ENCODE measurements at regions not wholly inside any gene's neighbourhood (a gene's known extent, or its start where the extent isn't known, plus 50 kb on each side); places are given as distances from the start of the nearest gene placed in this dataset.

DNA sequence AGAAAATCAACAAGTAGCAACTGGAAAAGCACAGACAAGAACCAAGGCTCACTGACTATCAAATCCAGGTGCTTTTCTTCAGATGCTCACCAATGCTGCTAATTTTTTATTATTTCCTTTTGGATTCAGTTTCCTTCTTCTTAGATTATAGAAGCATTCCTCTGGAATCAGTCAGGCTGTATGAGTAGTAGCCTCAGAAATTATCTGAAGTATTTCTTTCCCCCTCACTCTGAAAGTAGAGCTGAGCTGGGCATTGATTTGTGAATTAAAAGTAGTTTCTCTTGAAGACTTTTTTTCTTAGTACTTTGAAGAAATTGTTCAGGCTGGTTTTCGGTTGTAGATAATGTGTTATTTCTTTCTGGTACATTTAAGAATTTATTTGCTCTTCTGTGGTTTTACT lies 273.7 kb downstream of the NOL4 start:
- peak; percentile 62 for DNase-seq

DNA sequence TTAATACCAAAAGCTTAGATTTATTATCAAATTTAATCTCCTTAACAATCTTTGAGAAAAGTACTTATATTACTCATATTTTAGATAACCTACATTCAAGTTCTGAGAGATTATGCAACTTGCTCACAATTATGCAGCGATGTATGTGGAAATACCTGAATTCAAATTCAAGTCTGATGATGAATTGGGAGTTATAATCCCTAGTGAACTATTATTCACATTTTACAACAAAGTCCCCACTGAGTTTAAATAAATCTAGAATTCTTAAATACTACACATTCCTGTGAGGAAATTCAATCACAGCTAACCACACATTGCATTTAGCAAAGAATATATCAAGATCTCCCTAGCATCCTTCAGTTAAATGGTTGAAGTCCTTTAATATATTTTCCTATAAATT lies 278.4 kb downstream of the NOL4 start:
- DNase-seq = peak; percentile 57

DNA sequence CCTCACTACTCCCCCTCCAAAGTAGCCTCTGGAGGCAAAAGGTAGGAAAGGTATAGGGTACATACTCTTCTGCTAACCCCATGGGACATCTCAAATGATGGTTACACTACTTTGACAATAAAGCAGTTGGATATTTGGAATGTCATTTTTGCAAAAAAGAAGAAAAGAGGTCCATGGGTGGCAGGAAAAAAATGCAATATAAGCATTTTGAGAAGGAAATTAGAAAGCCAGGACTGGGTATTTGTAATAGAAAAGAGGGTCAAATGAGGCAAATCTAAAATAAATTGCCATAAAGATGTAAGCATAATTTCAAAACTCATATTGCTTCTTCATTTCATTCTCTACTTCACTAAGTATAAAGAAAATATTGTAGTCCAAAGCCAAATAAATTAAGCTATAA lies 280.2 kb downstream of the NOL4 start:
- no peak for DNase-seq

DNA sequence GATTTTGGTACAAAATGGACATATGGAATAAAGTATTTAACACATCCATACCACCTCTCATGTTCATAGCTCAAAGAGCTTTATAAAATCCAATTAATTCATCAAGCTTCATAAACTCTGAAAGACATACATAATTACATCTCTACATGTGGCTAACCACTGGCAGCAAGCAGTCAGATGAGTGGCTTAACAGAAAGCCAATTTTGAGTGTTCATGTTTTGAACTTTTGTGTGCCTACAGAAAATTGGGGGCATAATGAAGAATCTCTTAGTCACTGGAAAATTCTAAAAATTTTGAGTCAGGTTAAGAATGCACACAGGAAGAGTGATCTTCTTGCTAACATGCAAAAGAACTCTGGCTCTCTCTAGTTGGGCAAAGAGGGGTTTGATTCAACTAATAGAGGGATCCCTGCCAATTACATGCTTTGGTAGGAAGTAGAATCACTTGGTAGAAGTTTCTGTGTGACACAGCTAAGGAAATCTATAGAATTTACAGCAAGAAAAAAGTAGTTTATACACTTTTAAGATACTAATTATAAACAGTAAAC lies 287.4 kb downstream of the NOL4 start:
- no peak for DNase-seq

DNA sequence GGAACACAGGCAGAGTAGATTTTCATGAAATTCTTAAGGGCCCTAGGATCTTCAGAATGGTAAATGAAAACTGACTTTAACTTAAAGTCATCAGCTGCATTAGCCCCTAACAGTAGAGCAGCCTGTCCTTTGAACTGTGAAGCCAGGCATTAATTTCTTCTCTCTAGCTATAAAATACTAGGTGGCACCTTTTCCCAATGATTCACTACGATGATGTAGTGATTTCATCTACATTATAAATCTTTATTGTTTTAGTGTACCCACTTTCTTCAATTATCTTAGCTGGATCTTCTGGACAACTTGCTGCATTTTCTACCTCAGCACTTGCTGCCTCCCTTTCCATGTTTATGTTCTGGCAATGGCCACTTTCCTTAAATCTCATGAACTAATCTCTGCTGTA lies 290.5 kb downstream of the NOL4 start:
- DNase-seq = no peak

DNA sequence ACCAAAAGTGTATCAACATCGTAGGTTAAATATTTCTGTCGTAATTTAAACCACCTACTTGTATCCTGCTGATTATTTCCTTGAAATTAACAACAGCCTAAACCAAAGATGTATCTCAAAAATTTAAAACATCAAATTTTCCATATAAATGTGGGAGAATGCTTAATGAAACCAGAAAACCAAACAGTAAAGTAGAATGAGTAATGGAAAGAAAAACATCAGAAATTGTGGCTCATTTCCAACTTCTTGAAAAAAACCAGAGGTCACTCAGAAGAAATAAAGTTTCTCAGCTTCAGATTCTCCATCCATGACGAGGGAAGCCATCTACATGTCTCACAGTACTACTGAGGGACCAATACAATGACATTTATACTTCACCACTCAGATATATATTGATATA lies 296.5 kb downstream of the NOL4 start:
- DNase-seq = peak; percentile 66

DNA sequence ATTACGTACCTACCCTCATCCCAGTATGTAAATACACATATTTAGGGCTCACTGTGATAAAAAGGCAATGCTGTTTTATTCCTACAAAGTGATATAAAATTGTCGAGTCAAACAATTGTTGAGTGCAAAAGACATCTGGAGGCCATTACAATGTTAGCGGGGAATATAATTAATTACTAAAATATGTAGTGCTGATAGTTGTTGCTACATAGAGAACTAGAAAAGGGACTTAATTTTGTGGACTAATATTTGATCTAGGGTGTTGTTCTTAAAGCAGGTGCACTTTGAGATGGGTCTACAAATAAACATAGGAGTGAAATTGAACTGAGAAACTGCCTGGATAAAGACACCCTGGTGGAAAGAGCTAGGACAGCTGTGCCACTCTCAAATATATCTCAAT lies 300.1 kb downstream of the NOL4 start:
- DNase-seq = no peak

DNA sequence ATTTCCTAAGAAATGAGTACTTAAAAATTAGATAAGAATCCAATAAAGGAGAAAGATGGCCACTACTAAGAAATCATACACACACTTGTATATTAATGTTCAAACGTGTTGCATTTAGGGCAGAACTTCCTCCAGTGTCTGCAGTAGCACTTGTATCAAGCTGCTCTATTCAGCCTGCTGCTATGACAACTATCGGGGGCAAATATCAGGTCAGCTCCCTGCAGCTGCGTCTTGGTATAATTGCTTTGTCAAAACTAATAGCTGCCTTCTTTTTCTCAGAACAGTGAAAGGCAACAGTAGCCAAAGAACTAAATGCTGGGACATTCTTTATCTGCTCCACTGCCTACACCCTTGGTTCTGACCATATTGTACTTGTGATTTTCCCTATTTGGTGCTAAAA lies 300.7 kb downstream of the NOL4 start:
- DNase-seq = no peak

DNA sequence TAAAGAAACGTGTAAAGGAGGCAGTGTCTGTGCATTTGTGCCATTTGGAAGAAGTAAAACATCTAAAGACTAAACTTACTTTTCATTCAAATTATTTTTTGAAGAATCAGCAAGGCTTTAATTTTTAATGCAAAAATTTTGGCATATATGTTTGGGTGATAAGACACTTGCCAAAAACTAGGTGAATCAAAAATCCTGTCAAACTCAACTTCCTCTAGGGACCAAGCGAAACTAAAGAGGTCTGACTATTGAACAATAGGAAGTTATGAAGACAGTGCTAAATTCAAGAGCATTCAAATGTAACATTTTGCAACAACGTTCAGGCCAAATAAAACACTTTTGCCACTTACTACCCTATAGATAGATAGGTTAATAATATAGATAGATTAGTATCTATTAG lies 306.1 kb downstream of the NOL4 start:
- DNase-seq = no peak

DNA sequence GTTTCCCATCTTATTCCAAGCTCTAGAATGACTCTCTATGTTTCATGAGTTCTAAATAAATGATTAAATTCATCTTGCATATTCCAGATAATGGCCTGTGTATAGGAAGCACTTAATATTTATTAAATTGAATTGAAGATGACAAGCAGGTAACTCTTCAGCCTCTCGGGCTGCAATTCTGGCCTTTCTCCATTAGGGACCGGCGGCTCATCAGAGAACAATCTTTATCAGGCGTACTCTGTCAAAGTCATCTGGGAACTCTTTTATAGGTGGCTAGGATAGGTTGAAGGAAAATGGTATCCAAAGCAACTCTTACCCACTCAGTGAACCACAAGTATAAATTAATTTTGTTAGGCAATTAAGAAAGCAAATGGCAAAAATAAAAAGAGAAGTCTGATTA lies 308.5 kb downstream of the NOL4 start:
- DNase-seq = no peak

DNA sequence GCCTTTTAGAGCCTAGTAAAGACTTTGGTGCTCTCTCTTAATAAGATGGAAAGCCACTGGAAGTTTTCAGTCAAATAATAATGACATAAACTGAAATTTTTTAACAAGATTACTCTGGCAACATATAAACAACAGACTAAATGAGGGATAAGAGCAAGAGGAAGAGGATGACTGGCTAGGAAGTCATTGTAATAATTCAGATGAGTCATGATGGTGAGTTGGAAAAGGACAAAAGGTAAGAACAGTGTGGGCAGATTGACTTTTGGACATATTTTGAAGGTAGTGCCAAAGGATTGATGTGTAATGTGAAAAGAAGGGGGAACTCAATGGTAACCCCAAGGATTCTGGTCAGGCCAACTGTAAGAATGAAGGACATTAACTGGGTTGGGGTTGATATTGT lies 310.3 kb downstream of the NOL4 start:
- DNase-seq = peak; percentile 14

DNA sequence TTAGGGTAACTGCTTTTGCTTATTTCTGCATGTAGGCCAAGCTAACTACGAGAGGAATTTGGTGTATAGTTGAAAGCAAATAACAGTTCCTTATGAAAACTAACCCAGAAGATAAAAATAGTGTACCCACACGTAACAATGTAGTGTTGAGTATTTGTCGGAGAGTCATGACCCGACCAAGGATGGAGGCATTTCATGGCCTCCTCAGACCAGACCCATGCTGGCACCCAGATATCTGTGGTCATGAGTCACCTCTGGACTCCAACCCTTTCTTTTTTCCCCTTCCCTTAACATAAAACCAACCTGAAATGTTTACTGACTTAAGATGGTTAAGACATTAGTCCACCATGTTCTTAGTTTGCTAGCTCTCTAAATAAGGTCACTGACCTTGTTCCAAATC lies 318.7 kb downstream of the NOL4 start:
- no peak for DNase-seq

DNA sequence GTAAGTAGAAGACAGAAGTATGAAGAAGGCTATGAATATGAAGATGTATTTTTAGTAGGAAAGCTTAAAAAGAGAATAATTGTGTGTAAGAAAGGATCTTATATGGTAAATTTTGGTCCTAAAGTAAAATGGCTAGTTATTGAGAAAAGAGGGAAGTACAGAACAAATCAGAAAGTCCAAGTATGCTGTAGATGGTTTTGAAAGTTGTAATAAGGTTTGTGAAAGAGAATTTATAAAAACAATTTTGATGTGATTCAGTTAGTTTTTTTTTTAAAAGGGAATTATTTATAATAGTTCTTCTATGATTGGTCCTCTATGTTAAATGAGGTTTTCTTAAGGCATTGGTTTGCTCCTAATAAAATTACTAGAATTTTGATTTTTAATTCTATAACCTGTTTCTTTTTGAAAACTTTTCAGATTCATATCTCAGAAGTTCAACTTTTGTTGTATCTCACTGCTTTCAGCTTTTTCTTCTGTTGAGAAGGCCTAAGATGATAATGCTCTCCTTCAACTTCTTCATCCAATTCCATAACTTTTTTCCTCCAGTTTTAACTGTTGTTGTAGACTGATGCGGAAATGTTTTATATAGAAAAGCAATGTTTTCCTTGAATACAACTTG lies 322.7 kb downstream of the NOL4 start:
- no peak for DNase-seq

DNA sequence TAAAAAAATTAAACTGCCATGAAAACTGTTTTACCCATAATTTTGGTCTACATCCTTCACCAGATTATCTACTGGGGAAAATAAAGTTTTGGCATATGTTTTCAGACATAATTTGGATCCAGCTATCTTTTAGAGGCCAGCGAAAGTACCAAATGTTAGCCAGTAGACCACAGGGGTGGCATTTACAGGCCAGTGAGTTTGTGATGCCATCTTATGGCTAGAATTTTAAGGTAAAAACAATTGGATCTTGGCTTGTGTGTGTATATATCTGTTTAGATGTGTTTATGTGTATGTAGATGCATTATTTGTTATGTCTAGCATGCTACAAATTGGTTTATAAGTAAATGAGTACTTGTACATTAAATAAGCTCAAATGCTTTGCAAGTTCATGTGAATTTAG lies 322.6 kb downstream of the ASXL3 start:
- no peak for DNase-seq

DNA sequence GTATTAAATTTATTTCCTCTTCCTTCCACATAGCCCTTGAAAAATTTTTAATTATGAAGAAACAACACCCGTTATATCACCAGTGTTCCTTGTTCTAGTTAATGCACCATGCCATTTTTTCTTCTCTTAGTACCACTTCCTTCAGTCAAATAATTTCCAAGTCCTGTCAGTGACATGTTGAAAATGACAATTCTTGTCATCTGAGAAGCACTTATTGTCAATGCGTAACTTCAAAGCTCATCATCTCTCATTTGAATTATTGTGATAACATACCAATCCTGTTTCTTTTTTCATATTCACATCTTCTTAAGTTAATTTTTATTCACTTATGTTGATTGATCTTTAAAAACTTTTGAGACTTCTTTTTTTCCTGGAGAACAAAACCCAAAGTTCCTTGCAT lies 320.4 kb downstream of the ASXL3 start:
- no peak for DNase-seq

DNA sequence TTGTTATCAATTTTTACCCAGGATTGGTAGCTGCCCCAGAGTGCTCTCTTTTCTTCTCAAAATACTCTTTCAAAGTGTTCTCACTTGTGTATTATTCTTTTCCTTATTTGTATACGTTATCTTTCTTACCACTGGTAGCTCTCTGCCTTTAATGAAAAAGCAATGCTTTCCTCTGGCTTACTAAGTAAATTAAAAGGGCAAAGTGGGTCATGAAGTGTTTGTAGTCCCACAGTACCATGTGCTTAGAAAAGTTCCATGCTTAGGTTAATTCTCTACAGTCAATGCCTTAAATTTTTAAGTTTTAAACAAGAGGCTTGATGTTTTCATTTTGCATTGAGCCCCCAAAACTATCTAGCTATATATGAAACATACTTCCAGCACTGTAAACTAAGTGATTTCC lies 300.2 kb downstream of the ASXL3 start:
- no peak for DNase-seq

DNA sequence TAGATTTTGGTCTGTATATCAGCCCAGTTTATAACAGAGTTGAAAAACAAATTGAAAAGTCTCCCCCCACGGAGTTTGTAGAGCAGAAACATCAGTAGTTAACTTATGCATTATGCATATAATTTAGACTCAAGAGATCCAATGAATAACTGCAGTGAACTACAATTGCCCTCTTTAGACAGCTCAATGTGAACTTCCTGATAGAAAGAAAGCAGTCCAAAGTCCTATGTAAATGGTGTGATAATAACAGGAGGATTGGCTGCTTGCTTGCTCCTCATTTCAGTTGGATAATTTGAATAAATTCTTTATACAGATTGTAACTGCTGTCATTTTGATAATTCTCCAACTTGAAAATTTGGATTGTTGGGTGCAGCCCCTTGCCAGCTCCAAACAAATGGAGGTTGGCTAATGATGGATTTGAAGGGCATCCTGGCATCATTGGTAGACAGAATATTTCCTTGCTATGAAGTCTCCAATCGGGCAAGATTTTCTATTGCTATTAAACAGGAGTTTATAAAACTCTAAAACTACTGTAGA lies 297.1 kb downstream of the ASXL3 start:
- DNase-seq = no peak

DNA sequence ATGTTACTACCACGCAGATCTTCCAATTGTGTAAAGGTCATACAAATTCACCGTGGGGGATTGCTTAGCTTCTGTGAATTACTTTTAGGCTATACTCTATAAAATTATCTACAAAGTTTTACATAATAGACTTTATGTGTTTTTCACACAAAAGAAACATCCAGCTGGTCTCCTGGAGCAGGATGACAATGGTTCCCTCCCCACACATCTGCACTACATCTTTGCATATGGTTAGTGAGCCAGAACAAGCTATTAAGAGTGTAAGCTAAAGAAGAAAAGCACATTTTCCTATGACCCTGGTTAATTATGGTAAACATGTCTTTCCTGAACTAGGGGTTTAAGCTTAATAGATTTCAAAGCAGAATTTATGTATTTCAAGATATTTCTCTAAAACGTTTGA lies 295.1 kb downstream of the ASXL3 start:
- no peak for DNase-seq

DNA sequence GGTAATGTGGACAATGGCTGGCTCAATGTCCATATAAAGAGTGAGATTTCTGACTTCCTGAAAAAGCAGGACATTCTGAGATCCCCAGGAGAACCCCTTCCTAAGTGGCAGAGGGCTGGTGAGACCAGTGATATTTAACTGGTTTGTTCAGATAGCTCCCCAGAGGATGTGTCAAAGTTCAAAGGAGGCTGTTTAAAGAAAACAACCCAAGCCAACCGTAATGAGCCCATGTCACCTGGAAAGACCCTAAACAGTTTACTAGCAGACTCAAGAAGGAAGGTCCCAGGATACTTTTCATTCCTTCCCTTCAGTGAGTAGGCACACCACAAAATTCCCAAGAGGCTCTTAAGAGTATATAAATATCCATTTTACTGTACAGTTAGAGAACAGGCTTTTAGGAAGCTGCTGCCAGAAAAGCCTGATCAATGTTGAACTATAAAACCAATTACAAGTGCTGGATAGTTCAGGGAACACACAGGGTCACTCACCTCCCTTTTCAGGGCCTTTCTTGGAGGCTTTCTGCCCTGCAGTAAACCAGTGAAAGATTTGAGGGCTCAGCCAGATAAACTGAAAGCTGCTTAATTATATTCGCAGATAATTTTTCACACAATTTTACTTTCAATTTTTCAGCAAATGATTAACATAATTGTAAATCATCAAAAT lies 293.5 kb downstream of the ASXL3 start:
- peak; percentile 1 for DNase-seq

DNA sequence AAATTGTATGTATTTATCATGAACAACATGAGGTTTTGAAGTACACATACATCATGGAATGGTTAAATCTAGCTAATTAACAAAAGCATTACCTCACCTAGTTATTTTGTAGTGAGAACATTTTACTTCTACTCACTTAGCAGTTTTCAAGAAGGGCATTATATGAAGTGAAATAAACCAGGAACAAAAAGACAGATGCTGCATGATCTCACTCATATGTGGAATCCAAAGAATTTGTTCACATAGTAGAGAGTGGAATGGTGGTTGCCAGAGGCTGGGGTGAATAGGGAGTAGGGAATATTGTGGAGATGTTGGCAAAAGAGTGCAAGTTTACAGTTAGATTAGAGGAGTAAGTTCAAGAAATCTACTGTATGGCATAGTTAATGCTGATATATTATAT lies 292.0 kb downstream of the ASXL3 start:
- DNase-seq = peak; percentile 34

DNA sequence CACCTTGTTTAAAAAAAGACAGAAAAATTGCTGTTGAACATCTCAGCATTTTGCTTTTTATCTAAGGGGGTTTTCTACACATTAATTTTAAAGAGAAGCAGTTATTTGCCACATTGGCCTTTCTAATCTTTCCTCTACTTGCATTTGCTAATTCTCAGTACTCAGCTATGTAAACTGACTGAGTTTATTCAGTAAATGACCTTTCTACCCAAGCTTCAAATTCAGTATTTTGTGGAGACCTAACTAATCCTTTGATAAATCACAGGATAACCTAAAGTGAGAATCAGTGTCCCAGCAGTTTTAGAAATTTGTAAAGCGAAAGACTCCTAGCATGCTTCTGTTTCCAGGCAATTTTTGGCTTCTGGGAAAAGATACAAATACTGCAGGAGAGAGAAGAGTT lies 288.4 kb downstream of the ASXL3 start:
- no peak for DNase-seq

DNA sequence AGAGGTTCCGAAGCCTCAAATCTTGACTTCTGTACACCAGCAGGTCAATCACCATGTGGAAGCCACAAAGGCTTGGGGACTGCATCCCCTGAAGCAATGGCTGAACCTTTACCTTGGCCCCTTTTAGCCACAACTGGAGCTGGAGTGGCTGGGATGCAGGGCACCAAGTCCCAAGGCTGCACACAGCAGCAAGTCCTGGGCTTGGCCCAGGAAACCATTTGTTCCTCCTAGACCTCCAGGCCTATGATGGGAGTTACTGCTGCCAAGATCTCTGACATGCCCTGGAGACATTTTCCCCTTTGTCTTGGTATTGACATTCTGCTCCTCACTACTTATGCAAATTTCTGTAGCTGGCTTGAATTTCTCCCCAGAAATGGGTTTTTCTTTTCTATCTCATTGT lies 285.9 kb downstream of the ASXL3 start:
- DNase-seq = no peak

DNA sequence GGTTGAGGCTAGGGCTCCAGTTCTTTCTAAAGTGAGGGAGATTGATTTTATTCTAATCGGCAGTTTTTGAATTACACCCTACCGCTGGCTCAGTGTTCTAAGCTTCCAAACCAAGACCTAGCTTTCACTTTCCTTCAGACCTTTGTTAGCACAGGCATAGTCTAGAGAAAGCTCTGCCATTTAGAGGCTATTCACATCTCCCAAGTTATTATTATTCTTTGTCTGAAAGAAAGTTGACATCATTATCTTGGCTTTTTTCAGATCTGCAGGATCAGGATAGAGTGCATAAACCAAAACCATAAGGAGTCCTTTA lies 276.8 kb downstream of the ASXL3 start:
- DNase-seq = no peak

DNA sequence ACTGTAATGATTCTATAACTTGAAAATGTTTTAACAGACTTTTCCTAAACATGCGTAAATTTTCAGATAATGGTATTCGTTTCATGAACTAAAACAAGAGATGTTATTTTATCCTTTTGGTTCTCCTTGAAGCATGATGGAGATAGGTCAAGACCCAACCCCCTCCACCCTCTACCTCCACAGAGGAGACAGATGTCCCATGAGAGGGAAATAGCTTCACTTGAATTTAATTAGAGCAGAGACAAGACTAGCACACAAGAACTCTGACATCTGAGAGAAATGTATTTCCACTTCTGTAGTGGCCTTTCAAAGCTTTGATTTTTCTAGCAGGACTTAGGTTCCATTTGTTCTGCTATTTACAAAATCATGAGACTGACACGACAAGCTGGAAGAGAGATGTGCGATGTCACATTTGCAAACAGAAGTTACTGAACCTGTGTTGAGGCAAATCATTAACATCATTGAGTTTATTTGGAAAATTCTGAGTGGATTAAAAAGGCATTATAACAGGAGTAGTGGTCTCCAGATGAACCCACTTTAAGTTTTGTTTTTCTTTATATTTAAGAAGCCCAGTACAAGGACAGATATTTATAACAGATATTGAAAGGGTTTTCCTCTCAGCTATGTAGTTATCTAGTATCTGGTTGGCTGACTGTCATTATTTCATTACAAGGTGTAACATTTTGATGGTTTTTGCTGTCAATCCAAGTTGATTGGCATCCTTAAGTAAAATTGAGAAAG lies 276.2 kb downstream of the ASXL3 start:
- DNase-seq = no peak
